KMS-11 (cell line): ENCODE measurements at regions not wholly inside any gene's neighbourhood (a gene's known extent, or its start where the extent isn't known, plus 50 kb on each side); places are given as distances from the start of the nearest gene placed in this dataset.
"Not testable (repeated sequence)": the region's sequence is repeated elsewhere in the genome, so short reads cannot be mapped to it uniquely, and the experiment has no call there.

Experiments used
- H2AFZ ChIP-seq: fragments of 200-600 bp; sonication (generic); 2 replicates; pipeline ENCODE4 v1.6.1; 2016; ENCODE audit warnings: antibody characterized with exemption, mixed run types, low read depth
- H3K27ac ChIP-seq: fragments of 200-600 bp; sonication (generic); 2 replicates; pipeline ENCODE4 v1.6.1; 2016; ENCODE audit warnings: mild to moderate bottlenecking, mixed run types
- H3K27me3 ChIP-seq: fragments of 200-600 bp; sonication (generic); 2 replicates; pipeline ENCODE4 v1.6.1; 2017; ENCODE audit warnings: mild to moderate bottlenecking, low read depth, mixed run types, moderate library complexity; ENCODE audit not compliant: insufficient read depth
- H3K36me3 ChIP-seq: fragments of 200-600 bp; sonication (generic); 2 replicates; pipeline ENCODE4 v1.6.1; 2017; ENCODE audit warnings: mild to moderate bottlenecking, mixed run types; ENCODE audit not compliant: insufficient read depth
- H3K4me1 ChIP-seq: fragments of 200-600 bp; sonication (generic); 2 replicates; pipeline ENCODE4 v1.6.1; 2016; ENCODE audit warnings: mild to moderate bottlenecking, low read depth, mixed run types; ENCODE audit not compliant: poor library complexity, severe bottlenecking
- H3K4me2 ChIP-seq: fragments of 200-600 bp; sonication (generic); 2 replicates; pipeline ENCODE4 v1.7.0; 2016; ENCODE audit warnings: mild to moderate bottlenecking, mixed run types
- H3K4me3 ChIP-seq: fragments of 200-600 bp; sonication (generic); IDR thresholded peaks from 2 replicates; pipeline ENCODE4 v1.6.1; 2017; ENCODE audit warnings: low read depth, low read length, mixed read lengths; ENCODE audit not compliant: insufficient read depth
- H3K79me2 ChIP-seq: fragments of 200-600 bp; sonication (generic); 2 replicates; pipeline ENCODE4 v1.6.1; 2016; ENCODE audit warnings: low read depth, mixed run types; ENCODE audit not compliant: insufficient read depth
- H3K9ac ChIP-seq: fragments of 200-600 bp; sonication (generic); 2 replicates; pipeline ENCODE4 v1.6.1; 2016; ENCODE audit warnings: mild to moderate bottlenecking, mixed run types
- H4K20me1 ChIP-seq: fragments of 200-600 bp; sonication (generic); 2 replicates; pipeline ENCODE4 v1.6.1; 2016; ENCODE audit warnings: mild to moderate bottlenecking, mixed run types; ENCODE audit not compliant: insufficient read depth
- CTCF ChIP-seq: fragments of 200-600 bp; sonication (generic); conservative IDR thresholded peaks from 2 replicates; pipeline ENCODE4 v1.6.1; 2017; ENCODE audit warnings: low read depth, mild to moderate bottlenecking, antibody characterized with exemption, low read length, moderate library complexity, mixed read lengths

GRCh38 chr20:22058746-22059145 lies 353.3 kb downstream of the PAX1 start:
- H3K36me3 ChIP-seq, result no peaks in the 10 kb centered on the region
- no peak for TF ChIP-seq CTCF
- H3K4me3 ChIP-seq, result no peak overlapping the region
- H4K20me1 ChIP-seq, result no peaks in the 10 kb centered on the region
- H3K27ac ChIP-seq, result peak overlapping the region; percentile 85; the same call in 1 of the 2 replicates
- H3K4me2 ChIP-seq, result peak overlapping the region; percentile 33; the same call in 1 of the 2 replicates
- no peaks in the 10 kb centered on the region for H3K27me3 ChIP-seq
- peak overlapping the region; percentile 5; the same call in 1 of the 2 replicates for H2AFZ ChIP-seq
- no peak overlapping the region for H3K9ac ChIP-seq
- H3K79me2 ChIP-seq, result no peaks in the 10 kb centered on the region
- H3K4me1 ChIP-seq, result peaks cover 68% of the 10 kb centered on the region

- Histone ChIP-seq H3K79me2 (no peaks in the 10 kb centered on the region), H3K27ac (no peak overlapping the region), H3K4me2 (no peak overlapping the region), H3K27me3 (no peaks in the 10 kb centered on the region), H3K4me3 (no peak overlapping the region), H4K20me1 (no peaks in the 10 kb centered on the region), H3K9ac (no peak overlapping the region), H2AFZ (no peak overlapping the region), H3K4me1 (peaks cover 55% of the 10 kb centered on the region), H3K36me3 (no peaks in the 10 kb centered on the region)
- no peak for TF ChIP-seq CTCF
Measured at GRCh38 chr20:22055981-22056380, 350.5 kb downstream of the PAX1 start.

GRCh38 chr20:22052025-22052650 lies 346.7 kb downstream of the PAX1 start:
- peaks cover 55% of the 10 kb centered on the region for H3K4me1 ChIP-seq
- H3K9ac ChIP-seq, result no peak overlapping the region
- H2AFZ ChIP-seq, result no peak overlapping the region
- H3K27me3 ChIP-seq, result no peaks in the 10 kb centered on the region
- no peak for TF ChIP-seq CTCF
- no peaks in the 10 kb centered on the region for H3K79me2 ChIP-seq
- H3K27ac ChIP-seq, result no peak overlapping the region
- H3K4me3 ChIP-seq, result no peak overlapping the region
- no peak overlapping the region for H3K4me2 ChIP-seq
- H3K36me3 ChIP-seq, result no peaks in the 10 kb centered on the region
- H4K20me1 ChIP-seq, result no peaks in the 10 kb centered on the region

- H3K36me3 ChIP-seq, H3K9ac ChIP-seq, H2AFZ ChIP-seq, H3K4me3 ChIP-seq, H3K27me3 ChIP-seq, H4K20me1 ChIP-seq, H3K79me2 ChIP-seq, H3K4me2 ChIP-seq, H3K27ac ChIP-seq: not testable (repeated sequence)
- H3K4me1 ChIP-seq, result peaks cover 41% of the 10 kb centered on the region
Measured at GRCh38 chr20:22045956-22046507, 340.6 kb downstream of the PAX1 start.

GRCh38 chr20:22027423-22027822 lies 322.0 kb downstream of the PAX1 start:
- Histone ChIP-seq H3K36me3 (no peaks in the 10 kb centered on the region), H3K27me3 (no peaks in the 10 kb centered on the region), H4K20me1 (no peaks in the 10 kb centered on the region), H3K9ac (no peak overlapping the region), H2AFZ (no peak overlapping the region), H3K4me1 (no peaks in the 10 kb centered on the region), H3K4me2 (no peak overlapping the region), H3K4me3 (no peak overlapping the region), H3K27ac (no peak overlapping the region), H3K79me2 (no peaks in the 10 kb centered on the region)
- no peak for TF ChIP-seq CTCF
